H54 (cell line): ENCODE measurements at regions not wholly inside any gene's neighbourhood (a gene's known extent, or its start where the extent isn't known, plus 50 kb on each side); places are given as distances from the start of the nearest gene placed in this dataset.
A peak's percentile ranks its signal among the peaks of the same experiment; 100 is the strongest.
"Not testable (repeated sequence)": the region's sequence is repeated elsewhere in the genome, so short reads cannot be mapped to it uniquely, and the experiment has no call there.

ENCODE experiments used
- DNase-seq: peaks from one replicate; pipeline ENCODE4 v3.0.0; 2011; ENCODE audit warnings: low spot score, mixed read lengths; ENCODE audit not compliant: insufficient read length
- FAIRE-seq: peaks from 3 replicates; lab custom pipeline; 2011; peaks lifted over from hg19 to GRCh38; lab: Jason Lieb, UNC
- POLR2A ChIP-seq: IDR thresholded peaks from 2 replicates; pipeline ENCODE4 v1.6.1; 2011; ENCODE audit warnings: low read depth, mild to moderate bottlenecking, low read length

- TF ChIP-seq POLR2A, result no peak
- DNase-seq, result no peak
- FAIRE-seq, result no peak
Observed at GRCh38 chr21:18053151-18053550, 191.5 kb upstream of the CHODL start.

GRCh38 chr21:18049461-18049860 lies 195.2 kb upstream of the CHODL start:
- DNase-seq (no peak), FAIRE-seq (no peak)
- TF ChIP-seq POLR2A, result no peak

GRCh38 chr21:18041012-18041411 lies 203.6 kb upstream of the CHODL start:
- FAIRE-seq (peak; percentile 53), DNase-seq (no peak)
- TF ChIP-seq POLR2A, result no peak

- DNase-seq, result no peak
- no peak for TF ChIP-seq POLR2A
- no peak for FAIRE-seq
Observed at GRCh38 chr21:18030248-18030647, 211.1 kb upstream of the C21orf91 start.

GRCh38 chr21:18026359-18026758 lies 207.2 kb upstream of the C21orf91 start:
- FAIRE-seq, result no peak
- no peak for DNase-seq
- TF ChIP-seq POLR2A, result no peak

DNA sequence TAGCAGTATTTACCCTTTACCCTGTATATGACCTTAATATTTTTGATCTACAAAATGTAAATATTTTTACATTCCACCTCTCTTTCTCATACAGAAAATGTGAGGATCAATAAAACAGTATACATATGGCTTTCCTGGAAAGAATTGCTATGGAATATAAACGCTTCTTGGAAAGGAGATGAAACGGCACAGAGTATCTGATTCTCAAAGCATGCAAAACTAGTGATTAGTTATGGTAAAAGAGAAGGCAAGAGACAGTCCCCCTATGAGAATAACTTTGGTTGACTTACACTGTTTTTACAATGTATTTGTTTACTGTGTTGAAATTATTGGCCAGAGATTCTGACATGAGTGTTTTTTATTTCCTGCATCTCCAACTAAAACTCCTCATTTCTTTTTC lies 204.6 kb upstream of the C21orf91 start:
- no peak for FAIRE-seq

DNA sequence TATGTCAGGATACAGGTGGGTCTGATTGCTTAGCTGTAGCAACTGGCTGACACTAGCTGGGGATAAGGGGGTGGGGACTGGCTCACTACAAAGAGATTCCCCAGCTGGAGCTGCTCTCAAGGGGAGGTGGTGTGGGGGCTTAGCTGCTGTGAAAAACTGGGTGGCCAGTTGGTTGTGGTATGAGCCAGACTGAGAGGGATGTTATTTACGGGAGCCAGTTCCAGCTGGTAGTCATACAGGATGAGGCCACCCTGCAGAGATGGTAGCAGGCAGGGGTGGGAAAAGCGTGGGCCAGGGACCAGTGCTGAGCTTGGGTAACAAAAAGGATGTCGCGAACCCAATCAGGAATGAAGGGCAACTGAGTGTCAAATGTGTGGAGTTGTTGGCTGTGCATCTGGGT lies 204.0 kb upstream of the C21orf91 start:
- TF ChIP-seq POLR2A, result no peak
- DNase-seq (no peak), FAIRE-seq (no peak)

More for the DNA sequence above, 204.6 kb upstream of the C21orf91 start:
- TF ChIP-seq POLR2A, result no peak
- no peak for DNase-seq

DNA sequence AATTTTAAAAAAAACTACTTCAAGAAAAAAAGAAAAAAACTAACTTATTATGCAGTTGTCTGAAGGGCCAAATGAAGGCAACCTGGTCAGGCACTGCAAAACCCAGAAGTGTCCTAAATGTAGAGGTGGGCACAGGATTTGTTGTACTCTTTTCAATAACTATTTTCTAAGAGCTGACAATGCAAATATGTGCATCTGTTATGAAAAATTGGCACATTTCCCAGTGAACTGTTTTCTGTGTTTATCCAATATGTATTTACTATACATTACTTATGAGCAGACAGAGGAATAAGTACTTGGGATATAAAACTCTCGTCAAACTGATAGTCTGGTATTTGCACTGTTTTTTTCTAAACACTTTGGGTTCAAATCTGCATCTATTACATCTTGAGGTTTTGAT lies 188.0 kb upstream of the C21orf91 start:
- no peak for DNase-seq
- TF ChIP-seq POLR2A, result no peak
- no peak for FAIRE-seq

- no peak for TF ChIP-seq POLR2A
- FAIRE-seq, result no peak
- DNase-seq, result no peak
Observed at GRCh38 chr21:18006691-18007090, 187.5 kb upstream of the C21orf91 start.

GRCh38 chr21:18002393-18002792 lies 183.2 kb upstream of the C21orf91 start:
- no peak for TF ChIP-seq POLR2A
- no peak for FAIRE-seq
- DNase-seq, result no peak

DNA sequence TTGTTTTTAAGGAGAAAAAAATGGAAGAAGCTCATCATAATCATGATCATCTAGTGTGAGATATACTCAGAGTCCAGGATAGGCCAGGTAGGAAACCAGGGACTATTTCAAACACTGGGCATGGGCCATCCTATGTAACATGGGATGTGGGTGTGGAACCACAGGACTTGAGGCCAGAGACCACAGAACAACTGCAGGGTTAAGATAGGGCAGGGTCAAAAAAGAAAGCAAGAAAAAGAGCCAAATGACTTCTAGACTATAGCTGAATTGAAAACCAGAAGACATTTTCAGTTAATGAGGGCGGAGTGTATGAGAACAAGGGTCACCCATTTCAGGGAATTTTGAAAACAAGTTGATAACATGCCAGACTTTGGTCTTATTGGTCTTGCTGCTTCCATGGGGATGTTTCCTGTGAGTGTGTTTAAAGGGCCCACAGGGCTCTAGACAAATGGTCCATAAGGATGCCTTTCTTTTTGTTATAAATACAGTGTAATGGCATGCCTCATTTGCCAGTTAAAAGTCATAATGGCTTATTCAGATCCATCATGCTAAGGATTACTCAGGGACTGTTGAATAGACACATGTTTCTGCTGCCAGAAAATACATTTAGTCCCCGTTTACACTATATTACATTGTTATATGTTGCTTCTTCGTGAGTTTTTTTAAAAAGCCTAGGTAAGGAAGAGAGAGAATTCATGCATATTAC lies 182.0 kb upstream of the C21orf91 start:
- FAIRE-seq (no peak), DNase-seq (no peak)
- no peak for TF ChIP-seq POLR2A

DNA sequence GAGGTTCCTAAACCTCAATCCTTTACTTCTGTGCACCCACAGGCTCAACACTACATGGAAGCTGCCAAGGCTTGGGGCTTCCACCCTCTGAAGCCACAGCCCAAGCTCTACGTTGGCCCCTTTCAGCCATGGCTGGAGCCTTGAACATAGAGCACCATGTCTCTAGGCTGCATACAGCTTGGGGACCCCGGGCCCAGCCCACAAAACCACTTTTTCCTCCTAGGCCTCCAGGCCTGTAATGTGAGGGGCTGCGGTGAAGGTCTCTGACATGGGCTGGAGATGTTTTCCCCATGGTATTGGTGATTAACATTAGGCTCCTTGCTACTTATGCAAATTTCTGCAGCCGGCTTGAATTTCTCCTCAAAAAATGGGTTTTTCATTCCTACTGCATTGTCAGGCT lies 179.4 kb upstream of the C21orf91 start:
- not testable (repeated sequence) for DNase-seq, FAIRE-seq

DNA sequence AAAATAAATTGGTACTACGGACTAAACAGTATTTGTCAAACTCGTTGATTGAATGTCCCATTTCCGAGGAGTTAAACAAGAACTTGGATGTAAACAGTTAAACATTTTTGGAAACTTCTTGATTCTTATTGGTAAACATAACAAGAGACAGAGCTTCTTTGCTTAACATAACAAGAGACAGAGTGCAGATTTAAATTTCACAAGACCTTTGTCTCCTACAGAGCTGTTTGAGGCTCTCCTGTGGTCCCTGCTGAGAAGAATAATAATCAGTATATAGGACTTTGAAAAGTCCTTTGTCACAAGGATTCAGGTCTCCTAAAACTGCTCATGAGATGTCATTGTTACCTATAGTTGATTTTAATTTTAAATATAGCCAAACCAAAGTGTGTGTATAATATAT lies 170.6 kb upstream of the C21orf91 start:
- DNase-seq, result no peak
- no peak for FAIRE-seq
- TF ChIP-seq POLR2A, result no peak

GRCh38 chr21:17988102-17988437 lies 168.9 kb upstream of the C21orf91 start:
- DNase-seq (no peak), FAIRE-seq (no peak)
- TF ChIP-seq POLR2A, result no peak

- DNase-seq (no peak), FAIRE-seq (no peak)
- no peak for TF ChIP-seq POLR2A
Observed at GRCh38 chr21:17987382-17988101, 168.4 kb upstream of the C21orf91 start.
